Stimulated activated memory B cell treated with anti-CD40 and anti-IgM and Interleukin-4, amounts not matched to agents 10 μg/mL and 1 μg/mL and 100 μg/mL, for 72 hours (primary cell): ENCODE measurements at regions not wholly inside any gene's neighbourhood (a gene's known extent, or its start where the extent isn't known, plus 50 kb on each side); places are given as distances from the start of the nearest gene placed in this dataset.

ENCODE experiments used
- ATAC-seq: fragments of 150-1000 bp; cut with Tn5 transposase; 2 replicates; pipeline ENCODE4 v1.10.0; 2021
- H3K27ac Mint-ChIP-seq: one replicate; pipeline ENCODE4 v1.8.0; 2022; ENCODE audit warnings: mild to moderate bottlenecking, mixed read lengths
- H3K27me3 Mint-ChIP-seq: one replicate; pipeline ENCODE4 v1.8.0; 2022; ENCODE audit warnings: mixed read lengths
- H3K36me3 Mint-ChIP-seq: one replicate; pipeline ENCODE4 v1.8.0; 2022; ENCODE audit warnings: mixed read lengths
- H3K4me1 Mint-ChIP-seq: one replicate; pipeline ENCODE4 v1.8.0; 2022; ENCODE audit warnings: mixed read lengths
- H3K4me3 Mint-ChIP-seq: one replicate; pipeline ENCODE4 v1.8.0; 2022; ENCODE audit warnings: mild to moderate bottlenecking, moderate library complexity, mixed read lengths
- H3K9me3 Mint-ChIP-seq: one replicate; pipeline ENCODE4 v1.8.0; 2022; ENCODE audit warnings: mixed read lengths

- Mint-ChIP-seq H3K36me3 (no peaks in the 10 kb centered on the region), H3K27me3 (no peaks in the 10 kb centered on the region), H3K27ac (no peak overlapping the region), H3K4me3 (no peak overlapping the region), H3K4me1 (no peaks in the 10 kb centered on the region), H3K9me3 (peaks cover 4% of the 10 kb centered on the region)
- no peak for ATAC-seq
Observed at GRCh38 chr6:22001396-22002027, 295.3 kb downstream of the PRL start.

GRCh38 chr6:22003287-22003686, 293.5 kb downstream of the PRL start:
- H3K27me3 Mint-ChIP-seq, result no peaks in the 10 kb centered on the region
- peaks cover 6% of the 10 kb centered on the region for H3K9me3 Mint-ChIP-seq
- no peak for ATAC-seq
- H3K36me3 Mint-ChIP-seq, result no peaks in the 10 kb centered on the region
- H3K27ac Mint-ChIP-seq, result no peak overlapping the region
- H3K4me1 Mint-ChIP-seq, result no peaks in the 10 kb centered on the region
- H3K4me3 Mint-ChIP-seq, result no peak overlapping the region

GRCh38 chr6:22006795-22007194, 290.0 kb downstream of the PRL start:
- H3K36me3 Mint-ChIP-seq, result no peaks in the 10 kb centered on the region
- ATAC-seq, result no peak
- no peak overlapping the region for H3K4me3 Mint-ChIP-seq
- no peaks in the 10 kb centered on the region for H3K27me3 Mint-ChIP-seq
- no peaks in the 10 kb centered on the region for H3K4me1 Mint-ChIP-seq
- H3K9me3 Mint-ChIP-seq, result peaks cover 6% of the 10 kb centered on the region
- no peak overlapping the region for H3K27ac Mint-ChIP-seq

GRCh38 chr6:22007469-22007868, 289.4 kb downstream of the PRL start:
- Mint-ChIP-seq H3K36me3 (no peaks in the 10 kb centered on the region), H3K4me1 (no peaks in the 10 kb centered on the region), H3K4me3 (no peak overlapping the region), H3K9me3 (peaks cover 6% of the 10 kb centered on the region), H3K27ac (no peak overlapping the region), H3K27me3 (no peaks in the 10 kb centered on the region)
- no peak for ATAC-seq

- H3K27me3 Mint-ChIP-seq, result no peaks in the 10 kb centered on the region
- H3K36me3 Mint-ChIP-seq, result no peaks in the 10 kb centered on the region
- no peak for ATAC-seq
- no peak overlapping the region for H3K4me3 Mint-ChIP-seq
- H3K9me3 Mint-ChIP-seq, result peaks cover 6% of the 10 kb centered on the region
- H3K4me1 Mint-ChIP-seq, result no peaks in the 10 kb centered on the region
- no peak overlapping the region for H3K27ac Mint-ChIP-seq
Observed at GRCh38 chr6:22008248-22008836, 288.5 kb downstream of the PRL start.

- Mint-ChIP-seq H3K4me3 (no peak overlapping the region), H3K4me1 (no peaks in the 10 kb centered on the region), H3K27ac (no peak overlapping the region), H3K36me3 (no peaks in the 10 kb centered on the region), H3K27me3 (no peaks in the 10 kb centered on the region), H3K9me3 (peaks cover 10% of the 10 kb centered on the region)
- ATAC-seq, result no peak
Observed at GRCh38 chr6:22010102-22010501, 286.7 kb downstream of the PRL start.

- Mint-ChIP-seq H3K4me3 (no peak overlapping the region), H3K4me1 (no peaks in the 10 kb centered on the region), H3K36me3 (no peaks in the 10 kb centered on the region), H3K27me3 (no peaks in the 10 kb centered on the region), H3K9me3 (peaks cover 4% of the 10 kb centered on the region), H3K27ac (no peak overlapping the region)
- no peak for ATAC-seq
Observed at GRCh38 chr6:22015216-22015615, 281.6 kb downstream of the PRL start.

- H3K27me3 Mint-ChIP-seq, result no peaks in the 10 kb centered on the region
- no peak overlapping the region for H3K4me3 Mint-ChIP-seq
- H3K9me3 Mint-ChIP-seq, result peaks cover 4% of the 10 kb centered on the region
- H3K4me1 Mint-ChIP-seq, result no peaks in the 10 kb centered on the region
- H3K27ac Mint-ChIP-seq, result no peak overlapping the region
- no peak for ATAC-seq
- H3K36me3 Mint-ChIP-seq, result no peaks in the 10 kb centered on the region
Observed at GRCh38 chr6:22015944-22016343, 280.9 kb downstream of the PRL start.

- Mint-ChIP-seq H3K9me3 (peaks cover 7% of the 10 kb centered on the region), H3K36me3 (no peaks in the 10 kb centered on the region), H3K27me3 (no peaks in the 10 kb centered on the region), H3K4me1 (no peaks in the 10 kb centered on the region), H3K4me3 (no peak overlapping the region), H3K27ac (no peak overlapping the region)
- ATAC-seq, result no peak
Observed at GRCh38 chr6:22017272-22017671, 279.6 kb downstream of the PRL start.

GRCh38 chr6:22017766-22018165, 279.1 kb downstream of the PRL start:
- no peaks in the 10 kb centered on the region for H3K4me1 Mint-ChIP-seq
- no peaks in the 10 kb centered on the region for H3K27me3 Mint-ChIP-seq
- ATAC-seq, result no peak
- no peak overlapping the region for H3K4me3 Mint-ChIP-seq
- no peaks in the 10 kb centered on the region for H3K36me3 Mint-ChIP-seq
- peaks cover 12% of the 10 kb centered on the region for H3K9me3 Mint-ChIP-seq
- H3K27ac Mint-ChIP-seq, result no peak overlapping the region

- Mint-ChIP-seq H3K9me3 (peaks cover 11% of the 10 kb centered on the region), H3K4me3 (no peak overlapping the region), H3K4me1 (no peaks in the 10 kb centered on the region), H3K27me3 (no peaks in the 10 kb centered on the region), H3K27ac (no peak overlapping the region), H3K36me3 (no peaks in the 10 kb centered on the region)
- ATAC-seq, result no peak
Observed at GRCh38 chr6:22019857-22020256, 277.0 kb downstream of the PRL start.

GRCh38 chr6:22020299-22021003, 276.4 kb downstream of the PRL start:
- peaks cover 11% of the 10 kb centered on the region for H3K9me3 Mint-ChIP-seq
- no peak overlapping the region for H3K27ac Mint-ChIP-seq
- no peaks in the 10 kb centered on the region for H3K4me1 Mint-ChIP-seq
- H3K4me3 Mint-ChIP-seq, result no peak overlapping the region
- H3K27me3 Mint-ChIP-seq, result no peaks in the 10 kb centered on the region
- ATAC-seq, result no peak
- H3K36me3 Mint-ChIP-seq, result no peaks in the 10 kb centered on the region

- ATAC-seq, result no peak
- Mint-ChIP-seq H3K27me3 (no peaks in the 10 kb centered on the region), H3K9me3 (peaks cover 11% of the 10 kb centered on the region), H3K4me1 (no peaks in the 10 kb centered on the region), H3K27ac (no peak overlapping the region), H3K36me3 (no peaks in the 10 kb centered on the region), H3K4me3 (no peak overlapping the region)
Observed at GRCh38 chr6:22021966-22022365, 274.9 kb downstream of the PRL start.

- ATAC-seq, result no peak
- H3K27ac Mint-ChIP-seq, result no peak overlapping the region
- no peaks in the 10 kb centered on the region for H3K36me3 Mint-ChIP-seq
- H3K4me3 Mint-ChIP-seq, result no peak overlapping the region
- no peaks in the 10 kb centered on the region for H3K27me3 Mint-ChIP-seq
- no peaks in the 10 kb centered on the region for H3K4me1 Mint-ChIP-seq
- H3K9me3 Mint-ChIP-seq, result peaks cover 11% of the 10 kb centered on the region
Observed at GRCh38 chr6:22023937-22024336, 272.9 kb downstream of the PRL start.

- Mint-ChIP-seq H3K27me3 (no peaks in the 10 kb centered on the region), H3K36me3 (no peaks in the 10 kb centered on the region), H3K4me3 (no peak overlapping the region), H3K27ac (no peak overlapping the region), H3K4me1 (no peaks in the 10 kb centered on the region), H3K9me3 (peaks cover 11% of the 10 kb centered on the region)
- ATAC-seq, result no peak
Observed at GRCh38 chr6:22024973-22025467, 271.8 kb downstream of the PRL start.
